Urinary bladder (tissue), 3 donors: ENCODE measurements at regions not wholly inside any gene's neighbourhood (a gene's known extent, or its start where the extent isn't known, plus 50 kb on each side); places are given as distances from the start of the nearest gene placed in this dataset.

Source experiments
- DNase-seq: peaks from one replicate; pipeline ENCODE4 v3.0.0-alpha.2; 2015; ENCODE audit errors: extremely low spot score
- H3K27ac ChIP-seq: one replicate; pipeline ENCODE4 v1.5.1; 2013; ENCODE audit warnings: low read depth, mild to moderate bottlenecking, moderate library complexity
- H3K36me3 ChIP-seq: one replicate; pipeline ENCODE4 v1.6.1; 2013; ENCODE audit warnings: mild to moderate bottlenecking, moderate library complexity; ENCODE audit not compliant: insufficient read depth
- H3K4me1 ChIP-seq: one replicate; pipeline ENCODE4 v1.6.1; 2013; ENCODE audit warnings: mild to moderate bottlenecking, moderate library complexity; ENCODE audit not compliant: insufficient read depth
- H3K4me3 ChIP-seq: one replicate; pipeline ENCODE4 v1.5.1; 2013; ENCODE audit warnings: low read depth, low read length
- WGBS: extraction: QIAGEN DNeasy Blood & Tissue Kit; methylation state at CpG from one replicate; pipeline ENCODE4 v1.1.7; 2013; 5-methylcytosine and 5-hydroxymethylcytosine counted together
- donor health status: healthy with polysubstance abuse.
- donor health status: healthy.

DNA sequence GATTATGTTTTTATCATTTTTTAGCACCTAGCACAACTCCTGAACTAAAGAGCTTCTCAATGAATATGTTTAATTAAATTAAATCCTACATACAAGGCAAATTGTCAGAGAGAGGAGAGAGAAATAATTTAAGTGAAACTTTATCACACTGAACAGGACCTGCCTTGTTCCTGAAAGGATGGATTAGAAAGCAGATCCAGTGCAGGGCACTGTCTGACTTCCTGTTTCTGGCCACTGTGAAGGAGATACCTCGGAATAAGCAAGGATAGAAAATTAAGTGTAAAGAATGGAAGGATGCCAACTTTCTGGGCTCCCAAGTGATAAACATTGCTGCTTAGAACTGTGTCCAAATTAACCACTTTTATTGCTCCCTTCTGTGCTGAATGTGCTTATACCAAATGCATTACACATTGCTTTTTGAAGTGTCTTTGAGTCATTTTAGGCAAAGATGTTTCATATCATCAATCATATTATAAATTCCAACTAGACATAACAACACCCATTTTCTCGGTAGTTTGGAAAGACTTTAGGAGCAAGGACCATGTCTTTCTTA is 89.1 kb upstream of the SPDL1 start:
- no peak for DNase-seq
- WGBS = 20% methylated on average over 2 of the region's 2 CpGs

DNA sequence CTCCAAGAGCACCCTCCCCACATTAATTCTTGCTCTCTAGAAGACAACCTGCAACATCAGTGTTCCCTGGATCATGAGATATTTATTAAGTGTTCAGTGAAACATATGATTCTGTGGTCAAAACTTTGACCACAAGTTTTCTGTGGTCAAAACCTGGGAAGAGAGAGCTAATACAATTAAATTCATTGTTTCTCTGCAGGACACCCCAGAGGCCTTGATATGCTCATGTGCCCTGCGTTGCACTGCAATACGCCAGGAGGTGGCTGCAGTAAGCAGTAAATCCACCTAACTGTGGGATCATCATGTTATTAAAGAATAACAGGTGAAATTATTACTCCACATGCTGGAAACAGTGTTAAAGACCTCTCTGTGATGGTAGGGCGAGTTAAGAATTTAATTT is 109.3 kb upstream of the SPDL1 start:
- no peak overlapping the region for H3K27ac ChIP-seq
- no peaks in the 10 kb centered on the region for H3K36me3 ChIP-seq
- H3K4me1 ChIP-seq = no peaks in the 10 kb centered on the region
- no peak for DNase-seq
- H3K4me3 ChIP-seq = no peak overlapping the region
- 71% methylated on average over 3 of the region's 3 CpGs for WGBS

More for the DNA sequence above, 89.1 kb upstream of the SPDL1 start:
- H3K36me3 ChIP-seq = no peaks in the 10 kb centered on the region
- no peak overlapping the region for H3K4me3 ChIP-seq
- H3K4me1 ChIP-seq = no peaks in the 10 kb centered on the region
- no peak overlapping the region for H3K27ac ChIP-seq

GRCh38 chr5:169472544-169472943 is 111.0 kb upstream of the SPDL1 start:
- no peak for DNase-seq
- Histone ChIP-seq H3K4me1 (no peaks in the 10 kb centered on the region), H3K27ac (no peak overlapping the region), H3K4me3 (no peak overlapping the region), H3K36me3 (no peaks in the 10 kb centered on the region)
- 89% methylated on average over 5 of the region's 5 CpGs for WGBS

DNA sequence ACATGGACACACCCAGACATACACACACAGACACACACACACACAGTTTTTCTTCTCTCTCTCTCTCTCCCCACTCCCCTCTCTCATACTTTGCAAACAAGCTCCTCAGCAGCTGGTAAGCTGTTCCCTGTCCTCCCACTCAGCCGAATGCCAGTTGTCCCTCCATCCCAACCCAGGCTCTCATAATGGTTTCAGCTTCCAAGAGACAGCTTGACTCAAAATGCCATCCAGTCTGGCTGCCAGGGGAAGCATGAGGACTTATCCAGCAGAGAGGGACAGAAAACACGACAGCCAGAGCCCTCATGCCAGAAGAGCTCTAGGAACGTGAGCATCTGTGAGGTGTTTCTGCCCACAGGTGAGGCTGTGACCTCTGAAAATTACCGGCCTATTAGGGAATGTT is 112.6 kb upstream of the SPDL1 start:
- Histone ChIP-seq H3K4me1 (no peaks in the 10 kb centered on the region), H3K4me3 (no peak overlapping the region), H3K27ac (no peak overlapping the region), H3K36me3 (no peaks in the 10 kb centered on the region)
- DNase-seq = no peak
- 82% methylated on average over 4 of the region's 4 CpGs for WGBS

- H3K4me3 ChIP-seq = no peak overlapping the region
- WGBS = 20% methylated on average over 5 of the region's 5 CpGs
- H3K36me3 ChIP-seq = no peaks in the 10 kb centered on the region
- no peaks in the 10 kb centered on the region for H3K4me1 ChIP-seq
- no peak for DNase-seq
- no peak overlapping the region for H3K27ac ChIP-seq
Measured at GRCh38 chr5:169467041-169467771, 116.4 kb upstream of the SPDL1 start.

- Histone ChIP-seq H3K4me1 (no peaks in the 10 kb centered on the region), H3K27ac (no peak overlapping the region), H3K4me3 (no peak overlapping the region), H3K36me3 (no peaks in the 10 kb centered on the region)
- DNase-seq = no peak
- 94% methylated on average over 6 of the region's 6 CpGs for WGBS
Measured at GRCh38 chr5:169460896-169461295, 122.7 kb upstream of the SPDL1 start.

GRCh38 chr5:169460123-169460522 is 123.5 kb upstream of the SPDL1 start:
- Histone ChIP-seq H3K36me3 (no peaks in the 10 kb centered on the region), H3K4me3 (no peak overlapping the region), H3K4me1 (no peaks in the 10 kb centered on the region), H3K27ac (no peak overlapping the region)
- WGBS = 92% methylated on average over 1 of the region's 1 CpG
- no peak for DNase-seq

DNA sequence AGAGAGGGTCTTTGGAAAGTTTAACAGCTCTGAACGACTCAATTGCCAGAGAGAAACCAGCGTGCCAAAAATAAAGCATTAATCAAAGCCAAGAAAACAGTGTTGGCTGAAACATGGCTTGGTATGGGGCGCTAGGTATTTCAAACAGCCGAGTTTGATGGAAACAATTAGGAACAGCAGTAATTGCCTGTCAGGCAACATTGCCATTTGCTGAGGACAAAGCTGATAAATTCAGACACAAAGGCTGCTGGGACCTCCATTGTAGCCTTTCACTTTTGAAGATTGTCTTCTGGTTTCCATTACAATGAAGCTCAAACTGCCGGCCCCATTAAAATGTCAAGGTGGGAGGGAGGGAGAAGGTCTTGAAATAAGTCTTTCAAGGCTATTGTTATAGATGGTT is 125.4 kb upstream of the SPDL1 start:
- H3K4me3 ChIP-seq = no peak overlapping the region
- DNase-seq = no peak
- no peak overlapping the region for H3K27ac ChIP-seq
- no peaks in the 10 kb centered on the region for H3K4me1 ChIP-seq
- H3K36me3 ChIP-seq = no peaks in the 10 kb centered on the region
- 60% methylated on average over 5 of the region's 5 CpGs for WGBS

DNA sequence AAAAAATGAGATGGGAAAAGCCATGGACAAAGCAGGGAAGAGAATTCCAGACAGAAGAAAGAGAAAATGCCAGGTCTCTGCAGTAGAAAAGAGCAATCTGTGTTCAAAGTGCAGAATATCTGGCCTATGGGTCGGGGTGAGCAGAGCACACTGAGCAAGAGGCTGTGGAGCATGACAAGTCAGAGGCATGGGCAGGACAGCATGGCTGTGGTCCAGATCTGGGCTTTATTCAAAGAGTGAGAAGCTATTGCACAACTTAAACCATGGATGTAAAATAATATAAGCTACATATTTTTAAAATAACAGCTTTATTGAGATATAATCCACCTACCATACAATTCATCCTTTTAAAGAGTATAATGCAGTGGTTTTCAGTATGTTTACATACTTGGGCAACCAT is 133.1 kb upstream of the SPDL1 start:
- no peaks in the 10 kb centered on the region for H3K36me3 ChIP-seq
- H3K4me3 ChIP-seq = no peak overlapping the region
- WGBS = 52% methylated on average over 1 of the region's 1 CpG
- no peaks in the 10 kb centered on the region for H3K4me1 ChIP-seq
- H3K27ac ChIP-seq = no peak overlapping the region
- DNase-seq = no peak

- no peaks in the 10 kb centered on the region for H3K36me3 ChIP-seq
- no peak overlapping the region for H3K27ac ChIP-seq
- no peaks in the 10 kb centered on the region for H3K4me1 ChIP-seq
- no peak overlapping the region for H3K4me3 ChIP-seq
- 98% methylated on average over 6 of the region's 6 CpGs for WGBS
- no peak for DNase-seq
Measured at GRCh38 chr5:169448826-169449225, 134.7 kb upstream of the SPDL1 start.

DNA sequence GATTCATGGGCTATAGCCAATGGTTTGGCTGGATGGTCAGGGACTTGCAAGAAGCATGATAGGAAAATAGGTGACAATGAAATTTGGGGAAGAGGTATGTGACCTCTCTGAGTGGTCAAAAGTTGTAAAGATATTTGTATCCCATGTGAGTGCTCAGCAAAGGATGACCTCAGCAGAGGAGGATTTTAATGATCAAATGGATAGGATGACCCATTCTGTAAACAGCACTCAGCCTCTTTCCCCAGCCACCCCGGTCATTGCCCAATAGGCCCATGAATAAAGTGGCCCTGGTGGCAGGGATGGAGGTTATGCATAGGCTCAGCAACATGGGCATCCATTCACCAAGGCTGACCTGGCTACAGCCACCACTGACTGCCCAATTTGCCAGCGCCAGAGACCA is 138.4 kb upstream of the SPDL1 start:
- H3K4me3 ChIP-seq = no peak overlapping the region
- H3K27ac ChIP-seq = no peak overlapping the region
- DNase-seq = no peak
- H3K36me3 ChIP-seq = no peaks in the 10 kb centered on the region
- H3K4me1 ChIP-seq = no peaks in the 10 kb centered on the region
- WGBS = 94% methylated on average over 2 of the region's 2 CpGs

GRCh38 chr5:169442913-169443784 is 140.4 kb upstream of the SPDL1 start:
- 30% methylated on average over 9 of the region's 9 CpGs for WGBS
- no peak for DNase-seq

GRCh38 chr5:169442403-169442874 is 141.1 kb upstream of the SPDL1 start:
- H3K4me1 ChIP-seq = no peaks in the 10 kb centered on the region
- H3K36me3 ChIP-seq = no peaks in the 10 kb centered on the region
- WGBS = 25% methylated on average over 2 of the region's 2 CpGs
- H3K4me3 ChIP-seq = no peak overlapping the region
- H3K27ac ChIP-seq = no peak overlapping the region
- no peak for DNase-seq

More at GRCh38 chr5:169442913-169443784, 140.4 kb upstream of the SPDL1 start:
- Histone ChIP-seq H3K36me3 (no peaks in the 10 kb centered on the region), H3K27ac (no peak overlapping the region), H3K4me1 (no peaks in the 10 kb centered on the region), H3K4me3 (no peak overlapping the region)
